ENCODE measurements at regions not wholly inside any gene's neighbourhood (a gene's known extent, or its start where the extent isn't known, plus 50 kb on each side); places are given as distances from the start of the nearest gene placed in this dataset.

- no peaks in the 10 kb centered on the region for H3K36me3 ChIP-seq (ENCODE audit: insufficient read depth in 1 of 2, low read depth in 1 of 2)
- H3K27ac ChIP-seq = no peak overlapping the region
- H3K4me3 ChIP-seq = no peak overlapping the region
- no peaks in the 10 kb centered on the region for H3K27me3 ChIP-seq (ENCODE audit: insufficient read depth in 3 of 3, low read length in 2 of 3)
- TF ChIP-seq CTCF (IDR thresholded peaks at IDR 0.05) = no peak
- no peak for DNase-seq
- ATAC-seq = no peak
- WGBS, 3 donors = 86 to 90% (median 89%) methylated on average over 2 of the region's 2 CpGs
- H3K4me1 ChIP-seq = no peaks in the 10 kb centered on the region
- intact Hi-C loops (cut with DNase I) = no loop called here
- no peaks in the 10 kb centered on the region for H3K9me3 ChIP-seq
These were observed 340.5 kb upstream of the PRDM1 start for GRCh38 chr6:105745464-105746129.

GRCh38 chr6:105744815-105745214, 341.3 kb upstream of the PRDM1 start:
- intact Hi-C loops (cut with DNase I) = no loop called here
- ATAC-seq (no peak), DNase-seq (no peak)
- H3K36me3 ChIP-seq (ENCODE audit: insufficient read depth in 1 of 2, low read depth in 1 of 2) = no peaks in the 10 kb centered on the region
- H3K4me1 ChIP-seq = no peaks in the 10 kb centered on the region
- H3K9me3 ChIP-seq = no peaks in the 10 kb centered on the region
- H3K27me3 ChIP-seq (ENCODE audit: insufficient read depth in 3 of 3, low read length in 2 of 3) = no peaks in the 10 kb centered on the region
- no peak overlapping the region for H3K4me3 ChIP-seq
- 77 to 79% (median 78%) methylated on average over 1 of the region's 1 CpG for WGBS, 3 donors
- H3K27ac ChIP-seq = no peak overlapping the region
- TF ChIP-seq CTCF (IDR thresholded peaks at IDR 0.05) = no peak

DNA sequence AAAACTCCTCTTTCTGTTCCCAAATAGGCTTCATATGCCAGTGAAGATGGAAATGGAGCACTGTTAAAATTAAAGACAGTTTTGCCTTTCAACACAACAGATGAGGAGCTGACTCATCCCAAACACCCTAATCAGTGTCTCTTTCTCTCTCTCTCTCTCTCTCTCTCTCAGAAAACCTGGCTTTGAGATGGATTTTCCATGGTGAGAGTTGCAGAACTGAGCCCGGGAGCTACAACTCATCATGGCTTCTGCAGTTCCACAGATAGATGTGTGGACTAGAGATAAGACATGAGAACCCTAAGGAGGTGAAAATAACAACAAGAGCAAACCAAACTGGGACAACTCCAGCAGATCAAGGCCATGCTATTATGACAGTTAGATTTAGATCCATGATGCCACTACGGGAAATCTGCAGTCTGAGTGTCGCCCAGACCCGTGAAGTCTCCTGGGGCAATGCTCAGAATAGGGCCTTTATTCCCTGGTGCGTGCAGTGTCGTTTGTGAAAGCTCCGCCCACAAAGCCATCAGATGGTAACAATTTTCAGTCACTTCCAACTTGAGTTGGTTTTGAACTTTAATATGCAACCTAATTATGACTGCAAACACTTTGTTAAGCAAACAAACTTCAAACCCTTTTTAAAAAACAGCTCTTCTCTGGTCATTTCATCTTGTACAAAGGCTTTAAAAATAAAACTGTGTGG, 338.2 kb upstream of the PREP start:
- H3K27ac ChIP-seq = no peak overlapping the region
- H3K4me3 ChIP-seq = no peak overlapping the region
- no peaks in the 10 kb centered on the region for H3K9me3 ChIP-seq
- no peaks in the 10 kb centered on the region for H3K27me3 ChIP-seq (ENCODE audit: insufficient read depth in 3 of 3, low read length in 2 of 3)
- no peaks in the 10 kb centered on the region for H3K36me3 ChIP-seq (ENCODE audit: insufficient read depth in 1 of 2, low read depth in 1 of 2)
- intact Hi-C loops (cut with DNase I) = no loop called here
- H3K4me1 ChIP-seq = no peaks in the 10 kb centered on the region
- TF ChIP-seq CTCF (IDR thresholded peaks at IDR 0.05) = no peak
- DNase-seq (no peak), ATAC-seq (no peak)
- WGBS, 3 donors = 57 to 65% (median 60%) methylated on average over 7 of the region's 7 CpGs

DNA sequence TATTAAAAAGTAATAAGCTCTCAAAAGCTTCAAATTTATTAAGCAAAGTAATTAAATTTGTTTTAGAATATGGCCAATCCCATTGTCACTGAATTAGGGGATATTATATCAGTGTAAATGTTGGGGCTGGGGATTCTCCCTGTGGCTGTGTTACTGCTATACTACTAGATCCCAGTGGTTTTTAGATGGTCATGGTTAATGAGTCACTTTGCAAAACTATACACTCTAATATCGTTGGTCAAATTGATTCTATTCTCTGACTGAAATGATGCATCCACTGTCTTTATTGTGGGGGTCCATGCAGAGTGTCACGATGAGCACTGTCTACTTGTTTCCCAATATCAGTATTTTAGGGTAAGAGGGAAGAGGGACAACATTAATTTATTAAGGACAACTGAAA, 336.9 kb upstream of the PREP start:
- TF ChIP-seq CTCF (IDR thresholded peaks at IDR 0.05) = no peak
- intact Hi-C loops (cut with DNase I) = loop anchor here in 1 of 2 donors (10.0 kb wide), 1 partner anchor 345 kb away; the partner anchor contains the start of gene PRDM1
- WGBS, 3 donors = 82 to 90% (median 83%) methylated on average over 2 of the region's 2 CpGs
- Histone ChIP-seq H3K4me3 (no peak overlapping the region), H3K27ac (no peak overlapping the region), H3K36me3 (ENCODE audit: insufficient read depth in 1 of 2, low read depth in 1 of 2) (no peaks in the 10 kb centered on the region), H3K4me1 (no peaks in the 10 kb centered on the region), H3K27me3 (ENCODE audit: insufficient read depth in 3 of 3, low read length in 2 of 3) (no peaks in the 10 kb centered on the region), H3K9me3 (no peaks in the 10 kb centered on the region)
- DNase-seq (no peak), ATAC-seq (no peak)

Data from psoas muscle (tissue), 7 donors.